K562 (cell line): ENCODE measurements at regions not wholly inside any gene's neighbourhood (a gene's known extent, or its start where the extent isn't known, plus 50 kb on each side); places are given as distances from the start of the nearest gene placed in this dataset.

Source experiments
- ATAC-seq: fragments of 200-7000 bp; cut with Tn5 transposase; 3 replicates; pipeline ENCODE4 v1.9.1; 2020; ENCODE audit warnings: moderate library complexity
- BruUV-seq: library from RNA; stranded (reverse); fragments of 400-500 nt; replicated peaks from 2 replicates; lab custom pipeline; 2021; lab: Mats Ljungman, UMichigan
- CTCF ChIA-PET: fragments of 300-600 bp; formaldehyde crosslinking; extraction: SDS; loops from one replicate; lab custom pipeline; 2021; ENCODE audit warnings: low intra/inter-chr PET ratio; lab: Yijun Ruan, JAX
- POLR2A ChIA-PET: fragments of 300-600, 350-650 bp; sonication (Branson Sonifier 250); formaldehyde crosslinking; extraction: SDS; loops from one replicate; lab custom pipeline; 2021; ENCODE audit warnings: antibody characterized with exemption, inconsistent platforms; lab: Yijun Ruan, JAX
- DNase-seq, 4 experiments: peaks; one replicate each; pipeline versions ENCODE4 v3.0.0 to v3.0.0-alpha.2; 2011 to 2018; ENCODE audit warnings: low spot score in 3 of 4, mixed read lengths in 3 of 4; ENCODE audit errors: extremely low read depth in 1 of 4
- FAIRE-seq: peaks from 2 replicates; lab custom pipeline; 2011; peaks lifted over from hg19 to GRCh38; lab: Jason Lieb, UNC
- H2AFZ ChIP-seq: 2 replicates; pipeline ENCODE4 v1.6.0; 2011; ENCODE audit warnings: low read depth, low read length, control low read depth, inconsistent platforms
- H3K27ac ChIP-seq: fragments of 200-600 bp; 3 replicates; pipeline ENCODE4 v1.8.0; 2011; ENCODE audit warnings: low read depth, mild to moderate bottlenecking, control low read depth, inconsistent platforms, low read length, moderate library complexity, mixed read lengths; ENCODE audit errors: extremely low read depth
- H3K27me3 ChIP-seq, 2 experiments: fragments of 300-600 bp in 1 of 2; 2 replicates in 1 of 2; 3 replicates in 1 of 2; pipeline versions ENCODE4 v1.6.0 to v1.8.0; 2011; ENCODE audit warnings: inconsistent platforms in 2 of 2, low read length in 2 of 2, mild to moderate bottlenecking in 1 of 2, mixed read lengths in 1 of 2, moderate library complexity in 1 of 2; ENCODE audit not compliant: control insufficient read depth in 2 of 2, insufficient read depth in 2 of 2
- H3K36me3 ChIP-seq: fragments of 300-600 bp; 3 replicates; pipeline ENCODE4 v1.8.0; 2011; ENCODE audit warnings: mild to moderate bottlenecking, low read length, inconsistent platforms; ENCODE audit not compliant: control insufficient read depth, insufficient read depth
- H3K4me1 ChIP-seq, 2 experiments: fragments of 200-600 bp in 1 of 2; replicated peaks in 1 of 2; 2 replicates in 1 of 2; 3 replicates in 1 of 2; pipeline versions ENCODE4 v1.5.1 to v1.8.0; 2011; ENCODE audit warnings: inconsistent platforms in 2 of 2, low read length in 2 of 2, mild to moderate bottlenecking in 1 of 2, mixed read lengths in 1 of 2, moderate library complexity in 1 of 2; ENCODE audit not compliant: control insufficient read depth in 2 of 2, insufficient read depth in 2 of 2
- H3K4me2 ChIP-seq: 2 replicates; pipeline ENCODE4 v1.6.1; 2011; ENCODE audit warnings: low read length, control low read depth, inconsistent platforms, mixed read lengths; ENCODE audit not compliant: insufficient read depth
- H3K4me3 ChIP-seq: fragments of 200-600 bp; sonication (generic), shearing (Covaris generic); 2 replicates; pipeline ENCODE4 v1.5.1; 2016; ENCODE audit warnings: control low read depth, inconsistent platforms
- H3K79me2 ChIP-seq: fragments of 200-600 bp; 3 replicates; pipeline ENCODE4 v1.8.0; 2011; ENCODE audit warnings: low read length, inconsistent platforms; ENCODE audit not compliant: control insufficient read depth, insufficient read depth
- H3K9ac ChIP-seq, 2 experiments: 2 replicates each; pipeline versions ENCODE4 v1.6.0 to v1.6.1; 2011; ENCODE audit warnings: low read depth in 2 of 2, low read length in 2 of 2, control low read depth in 1 of 2, inconsistent platforms in 1 of 2, mild to moderate bottlenecking in 1 of 2, mixed read lengths in 1 of 2; ENCODE audit not compliant: insufficient read depth in 1 of 2
- H3K9me1 ChIP-seq: one replicate; pipeline ENCODE4 v1.6.0; 2011; ENCODE audit warnings: inconsistent platforms, mild to moderate bottlenecking, low read length, moderate library complexity; ENCODE audit not compliant: control insufficient read depth, insufficient read depth
- H3K9me3 ChIP-seq: replicated peaks from 2 replicates; pipeline ENCODE4 v1.5.1; 2011; ENCODE audit warnings: low read depth, low read length, inconsistent platforms; ENCODE audit not compliant: control insufficient read depth, insufficient read depth
- H4K20me1 ChIP-seq: replicated peaks from 2 replicates; pipeline ENCODE4 v1.6.1; 2011; ENCODE audit warnings: low read length, inconsistent platforms, mixed read lengths; ENCODE audit not compliant: control insufficient read depth, insufficient read depth
- CHCHD3 ChIP-seq: fragments of 250-450 bp; sonication (Bioruptor Pico); IDR thresholded peaks from 2 replicates; pipeline ENCODE4 v2.1.2; 2022; ENCODE audit warnings: mild to moderate bottlenecking
- DACH1 ChIP-seq: fragments of 450-650 bp; IDR thresholded peaks from 2 replicates; pipeline ENCODE4 v1.6.1; 2018; ENCODE audit not compliant: partially characterized antibody
- KLF10 ChIP-seq: fragments of 250-450 bp; sonication (Bioruptor Pico); IDR thresholded peaks from 2 replicates; pipeline ENCODE4 v1.6.1; 2021; ENCODE audit warnings: matching md5 sums
- NCOR1 ChIP-seq: fragments of 450-650 bp; IDR thresholded peaks from 2 replicates; pipeline ENCODE4 v1.6.1; 2016; ENCODE audit warnings: mild to moderate bottlenecking, moderate library complexity
- PHF20 ChIP-seq: fragments of 450-650 bp; IDR thresholded peaks from 2 replicates; pipeline ENCODE4 v1.6.1; 2018; ENCODE audit not compliant: partially characterized antibody
- POLR2G ChIP-seq: fragments of 200-400 bp; formaldehyde crosslinking; IDR thresholded peaks from 2 replicates; pipeline ENCODE4 v1.6.1; 2017; ENCODE audit warnings: low read depth, mild to moderate bottlenecking, antibody characterized with exemption, low read length, moderate library complexity
- RBM34 ChIP-seq: fragments of 200-400 bp; formaldehyde crosslinking; IDR thresholded peaks from 2 replicates; pipeline ENCODE4 v1.6.1; 2018; ENCODE audit warnings: low read length, borderline replicate concordance; ENCODE audit not compliant: insufficient read depth
- SIN3B ChIP-seq: fragments of 450-650 bp; IDR thresholded peaks from 2 replicates; pipeline ENCODE4 v1.6.1; 2017; ENCODE audit warnings: low read depth, mild to moderate bottlenecking, moderate library complexity
- XRCC5 ChIP-seq: fragments of 200-400 bp; formaldehyde crosslinking; IDR thresholded peaks from 2 replicates; pipeline ENCODE4 v1.6.1; 2017; ENCODE audit warnings: low read depth, mild to moderate bottlenecking, low read length
- ZNF609 ChIP-seq: sonication (generic); formaldehyde crosslinking; IDR thresholded peaks from 2 replicates; pipeline ENCODE4 v1.8.1; 2023; ENCODE audit warnings: missing genetic modification reagents, mild to moderate bottlenecking, borderline replicate concordance
- WGBS: fragments of 100-300 bp; shearing (Covaris generic); methylation state at CpG from one replicate; pipeline ENCODE4 v1.1.6; 2016; ENCODE audit warnings: low coverage, mixed read lengths; ENCODE audit not compliant: insufficient coverage; ENCODE audit errors: missing lambda C conversion rate; 5-methylcytosine and 5-hydroxymethylcytosine counted together
- in situ Hi-C: fragments of 300-500 bp; cut with MboI; formaldehyde crosslinking; loops from 4 replicates; pipeline ENCODE4 v1.15.0; 2018; ENCODE audit warnings: inconsistent platforms, mixed read lengths
- intact Hi-C: fragments of 100-400 bp; cut with micrococcal nuclease; formaldehyde crosslinking; loops from 2 replicates; pipeline ENCODE4 v1.14.2; 2022

GRCh38 chr12:127445581-127446139, 821.3 kb upstream of the TMEM132C start:
- Histone ChIP-seq H3K36me3 (no peaks in the 10 kb centered on the region), H3K9me1 (no peaks in the 10 kb centered on the region), H4K20me1 (no peaks in the 10 kb centered on the region), H3K27me3 (no peaks in the 10 kb centered on the region), H3K79me2 (no peaks in the 10 kb centered on the region), H3K4me3 (no peak overlapping the region), H3K4me1 (no peaks in the 10 kb centered on the region), H2AFZ (no peak overlapping the region), H3K4me2 (no peak overlapping the region), H3K9me3 (no peaks in the 10 kb centered on the region), H3K27ac (no peak overlapping the region), H3K9ac (no peak overlapping the region)
- WGBS, result 2% methylated on average over 4 of the region's 4 CpGs
- FAIRE-seq (no peak), ATAC-seq (no peak), DNase-seq (no peak)
- CTCF ChIA-PET, result no interaction called here
- no TSS peak for BruUV-seq
- in situ Hi-C loops, result no loop called here
- POLR2A ChIA-PET, result no interaction called here
- intact Hi-C loops, result no loop called here
- TF ChIP-seq KLF10 (CRISPR knock-in tag), result no peak

- no TSS peak for BruUV-seq
- Histone ChIP-seq H3K27ac (no peak overlapping the region), H3K9me3 (no peaks in the 10 kb centered on the region), H3K36me3 (no peaks in the 10 kb centered on the region), H3K9ac (no peak overlapping the region), H3K9me1 (no peaks in the 10 kb centered on the region), H4K20me1 (no peaks in the 10 kb centered on the region), H3K4me1 (no peaks in the 10 kb centered on the region), H3K4me2 (no peak overlapping the region), H3K27me3 (no peaks in the 10 kb centered on the region), H3K79me2 (no peaks in the 10 kb centered on the region), H2AFZ (no peak overlapping the region), H3K4me3 (no peak overlapping the region)
- FAIRE-seq, result no peak
- no peak for TF ChIP-seq SIN3B
- TF ChIP-seq PHF20, result no peak
- no peak for TF ChIP-seq POLR2G
- TF ChIP-seq ZNF609 (CRISPR knock-in tag), result no peak
- TF ChIP-seq NCOR1, result no peak
- TF ChIP-seq RBM34, result no peak
- TF ChIP-seq CHCHD3 (CRISPR knock-in tag), result no peak
- no peak for TF ChIP-seq DACH1
- no peak for TF ChIP-seq XRCC5
- in situ Hi-C loops (no loop called here), intact Hi-C loops (no loop called here)
- 0% methylated on average over 5 of the region's 5 CpGs for WGBS
- no peak for ATAC-seq
- CTCF ChIA-PET, result no interaction called here
- no peak for DNase-seq
- POLR2A ChIA-PET, result no interaction called here
Measured at GRCh38 chr12:127448906-127449305, 818.1 kb upstream of the TMEM132C start.
